ENCODE measurements at regions not wholly inside any gene's neighbourhood (a gene's known extent, or its start where the extent isn't known, plus 50 kb on each side); places are given as distances from the start of the nearest gene placed in this dataset.
"Not testable (repeated sequence)": the region's sequence is repeated elsewhere in the genome, so short reads cannot be mapped to it uniquely, and the experiment has no call there.

GRCh38 chr7:121739465-121739864 lies 133.5 kb upstream of the PTPRZ1 start:
- no TSS peak for BruUV-seq (replicated peaks)
- no peaks in the 10 kb centered on the region for H3K4me1 ChIP-seq (ENCODE audit: insufficient read depth, low read length, poor library complexity, severe bottlenecking)
- TF ChIP-seq CTCF (conservative IDR thresholded peaks at IDR 0.05; ENCODE audit: low read depth, low read length) (no peak), EZH2 (IDR thresholded peaks at IDR 0.05; ENCODE audit: borderline replicate concordance, low read depth, low read length, poor library complexity, severe bottlenecking) (no peak)
- no peak for DNase-seq (ENCODE audit: low spot score)
- intact Hi-C loops (cut with micrococcal nuclease; ENCODE audit: unreplicated experiment), result no loop called here
- no peaks in the 10 kb centered on the region for H3K9me3 ChIP-seq (ENCODE audit: low read depth, low read length, poor library complexity, severe bottlenecking)
- no peak overlapping the region for H3K4me3 ChIP-seq (ENCODE audit: low read depth, low read length, poor library complexity, severe bottlenecking)
- CTCF ChIA-PET, result no interaction called here
- POLR2A ChIA-PET (ENCODE audit: low non-redundant PET), result no interaction called here
- H3K27me3 ChIP-seq (replicated peaks; ENCODE audit: insufficient read depth, low read depth, low read length, poor library complexity), result no peaks in the 10 kb centered on the region
- no peak overlapping the region for H3K27ac ChIP-seq (ENCODE audit: low read depth, low read length, poor library complexity, severe bottlenecking)
- H3K36me3 ChIP-seq (ENCODE audit: insufficient read depth, low read length, poor library complexity, severe bottlenecking), result no peaks in the 10 kb centered on the region

- CTCF ChIA-PET, result no interaction called here
Observed at GRCh38 chr7:121730869-121731268, 142.1 kb upstream of the PTPRZ1 start.

GRCh38 chr7:121714559-121715303 lies 158.2 kb upstream of the PTPRZ1 start:
- no peak for DNase-seq (ENCODE audit: low spot score)
- Histone ChIP-seq H3K27ac (ENCODE audit: low read depth, low read length, poor library complexity, severe bottlenecking) (no peak overlapping the region), H3K9me3 (ENCODE audit: low read depth, low read length, poor library complexity, severe bottlenecking) (no peaks in the 10 kb centered on the region), H3K4me3 (ENCODE audit: low read depth, low read length, poor library complexity, severe bottlenecking) (no peak overlapping the region), H3K4me1 (ENCODE audit: insufficient read depth, low read length, poor library complexity, severe bottlenecking) (no peaks in the 10 kb centered on the region), H3K36me3 (ENCODE audit: insufficient read depth, low read length, poor library complexity, severe bottlenecking) (no peaks in the 10 kb centered on the region), H3K27me3 (replicated peaks; ENCODE audit: insufficient read depth, low read depth, low read length, poor library complexity) (no peaks in the 10 kb centered on the region)
- CTCF ChIA-PET, result no interaction called here
- intact Hi-C loops (cut with micrococcal nuclease; ENCODE audit: unreplicated experiment), result no loop called here
- BruUV-seq (replicated peaks), result no TSS peak
- no peak for TF ChIP-seq EZH2 (IDR thresholded peaks at IDR 0.05; ENCODE audit: borderline replicate concordance, low read depth, low read length, poor library complexity, severe bottlenecking)
- no peak for TF ChIP-seq CTCF (conservative IDR thresholded peaks at IDR 0.05; ENCODE audit: low read depth, low read length)
- POLR2A ChIA-PET (ENCODE audit: low non-redundant PET), result no interaction called here

More at GRCh38 chr7:121730869-121731268, 142.1 kb upstream of the PTPRZ1 start:
- Histone ChIP-seq H3K27me3 (replicated peaks; ENCODE audit: insufficient read depth, low read depth, low read length, poor library complexity) (no peaks in the 10 kb centered on the region), H3K9me3 (ENCODE audit: low read depth, low read length, poor library complexity, severe bottlenecking) (peaks cover 5% of the 10 kb centered on the region), H3K4me3 (ENCODE audit: low read depth, low read length, poor library complexity, severe bottlenecking) (no peak overlapping the region), H3K36me3 (ENCODE audit: insufficient read depth, low read length, poor library complexity, severe bottlenecking) (no peaks in the 10 kb centered on the region), H3K27ac (ENCODE audit: low read depth, low read length, poor library complexity, severe bottlenecking) (no peak overlapping the region), H3K4me1 (ENCODE audit: insufficient read depth, low read length, poor library complexity, severe bottlenecking) (no peaks in the 10 kb centered on the region)
- intact Hi-C loops (cut with micrococcal nuclease; ENCODE audit: unreplicated experiment), result no loop called here
- DNase-seq (ENCODE audit: low spot score), result no peak
- BruUV-seq (replicated peaks), result no TSS peak
- no peak for TF ChIP-seq CTCF (conservative IDR thresholded peaks at IDR 0.05; ENCODE audit: low read depth, low read length)
- no peak for TF ChIP-seq EZH2 (IDR thresholded peaks at IDR 0.05; ENCODE audit: borderline replicate concordance, low read depth, low read length, poor library complexity, severe bottlenecking)
- POLR2A ChIA-PET (ENCODE audit: low non-redundant PET), result no interaction called here

- POLR2A ChIA-PET (ENCODE audit: low non-redundant PET); H3K9me3 ChIP-seq (ENCODE audit: low read depth, low read length, poor library complexity, severe bottlenecking); H3K36me3 ChIP-seq (ENCODE audit: insufficient read depth, low read length, poor library complexity, severe bottlenecking); H3K27me3 ChIP-seq (replicated peaks; ENCODE audit: insufficient read depth, low read depth, low read length, poor library complexity); intact Hi-C loops (cut with micrococcal nuclease; ENCODE audit: unreplicated experiment); H3K4me1 ChIP-seq (ENCODE audit: insufficient read depth, low read length, poor library complexity, severe bottlenecking); CTCF ChIA-PET; BruUV-seq (replicated peaks); DNase-seq (ENCODE audit: low spot score); H3K27ac ChIP-seq (ENCODE audit: low read depth, low read length, poor library complexity, severe bottlenecking); H3K4me3 ChIP-seq (ENCODE audit: low read depth, low read length, poor library complexity, severe bottlenecking): not testable (repeated sequence)
Observed at GRCh38 chr7:121712961-121713360, 160.0 kb upstream of the PTPRZ1 start.

Measured in A673 (cell line).